Progenitor cell of endocrine pancreas (in vitro differentiated cells): ENCODE measurements at regions not wholly inside any gene's neighbourhood (a gene's known extent, or its start where the extent isn't known, plus 50 kb on each side); places are given as distances from the start of the nearest gene placed in this dataset.

Source experiments
- DNase-seq: peaks from one replicate; pipeline ENCODE4 v3.0.0; 2021; ENCODE audit warnings: low spot score; ENCODE audit not compliant: unreplicated experiment
- H3K27ac Mint-ChIP-seq: 2 replicates; pipeline ENCODE4 v1.8.0; 2021; ENCODE audit warnings: mild to moderate bottlenecking, moderate library complexity, mixed read lengths
- H3K27me3 Mint-ChIP-seq: 2 replicates; pipeline ENCODE4 v1.8.0; 2021; ENCODE audit warnings: mixed read lengths
- H3K36me3 Mint-ChIP-seq: 2 replicates; pipeline ENCODE4 v1.8.0; 2022; ENCODE audit warnings: mixed read lengths; ENCODE audit not compliant: insufficient read depth
- H3K4me1 Mint-ChIP-seq: 2 replicates; pipeline ENCODE4 v1.8.0; 2021; ENCODE audit warnings: low read depth, mixed read lengths
- H3K4me3 Mint-ChIP-seq: 2 replicates; pipeline ENCODE4 v1.8.0; 2021; ENCODE audit warnings: low read depth, mild to moderate bottlenecking, moderate library complexity, mixed read lengths
- H3K9me3 Mint-ChIP-seq: 2 replicates; pipeline ENCODE4 v1.8.0; 2021; ENCODE audit warnings: low read depth, mixed read lengths
- TF ChIP-seq, protein P1 (sequence below): fragments of 200-600 bp; sonication (generic); IDR thresholded peaks from one replicate; pipeline ENCODE4 v1.5.0; 2021; ENCODE audit warnings: antibody characterized with exemption, mild to moderate bottlenecking; ENCODE audit not compliant: unreplicated experiment

DNA sequence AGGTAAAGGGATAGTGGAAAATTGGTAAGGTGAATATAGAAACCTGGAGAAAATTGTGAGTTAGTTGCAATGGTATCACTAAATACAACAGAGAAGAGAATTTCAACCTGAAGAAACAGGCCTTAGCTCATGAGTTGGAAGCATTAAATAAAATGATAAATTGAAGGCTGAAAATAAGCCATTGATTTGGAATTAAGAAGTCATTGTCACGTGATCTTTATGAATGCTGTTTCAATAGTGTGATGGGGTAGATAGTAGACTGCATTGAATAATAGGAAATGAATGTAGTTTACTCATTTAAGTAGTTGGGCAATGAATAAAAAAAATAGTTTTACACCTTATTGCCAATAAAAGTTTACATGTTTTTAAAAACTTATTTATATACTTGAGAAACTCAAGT is 88.5 kb upstream of the ADGRB3 start:
- H3K36me3 Mint-ChIP-seq, result no peaks in the 10 kb centered on the region
- no peak overlapping the region for H3K4me3 Mint-ChIP-seq
- DNase-seq, result no peak
- H3K4me1 Mint-ChIP-seq, result no peaks in the 10 kb centered on the region
- H3K27ac Mint-ChIP-seq, result no peak overlapping the region
- H3K27me3 Mint-ChIP-seq, result no peaks in the 10 kb centered on the region
- peaks cover 9% of the 10 kb centered on the region for H3K9me3 Mint-ChIP-seq
- TF ChIP-seq, protein P1, sequence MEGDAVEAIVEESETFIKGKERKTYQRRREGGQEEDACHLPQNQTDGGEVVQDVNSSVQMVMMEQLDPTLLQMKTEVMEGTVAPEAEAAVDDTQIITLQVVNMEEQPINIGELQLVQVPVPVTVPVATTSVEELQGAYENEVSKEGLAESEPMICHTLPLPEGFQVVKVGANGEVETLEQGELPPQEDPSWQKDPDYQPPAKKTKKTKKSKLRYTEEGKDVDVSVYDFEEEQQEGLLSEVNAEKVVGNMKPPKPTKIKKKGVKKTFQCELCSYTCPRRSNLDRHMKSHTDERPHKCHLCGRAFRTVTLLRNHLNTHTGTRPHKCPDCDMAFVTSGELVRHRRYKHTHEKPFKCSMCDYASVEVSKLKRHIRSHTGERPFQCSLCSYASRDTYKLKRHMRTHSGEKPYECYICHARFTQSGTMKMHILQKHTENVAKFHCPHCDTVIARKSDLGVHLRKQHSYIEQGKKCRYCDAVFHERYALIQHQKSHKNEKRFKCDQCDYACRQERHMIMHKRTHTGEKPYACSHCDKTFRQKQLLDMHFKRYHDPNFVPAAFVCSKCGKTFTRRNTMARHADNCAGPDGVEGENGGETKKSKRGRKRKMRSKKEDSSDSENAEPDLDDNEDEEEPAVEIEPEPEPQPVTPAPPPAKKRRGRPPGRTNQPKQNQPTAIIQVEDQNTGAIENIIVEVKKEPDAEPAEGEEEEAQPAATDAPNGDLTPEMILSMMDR, result no peak

DNA sequence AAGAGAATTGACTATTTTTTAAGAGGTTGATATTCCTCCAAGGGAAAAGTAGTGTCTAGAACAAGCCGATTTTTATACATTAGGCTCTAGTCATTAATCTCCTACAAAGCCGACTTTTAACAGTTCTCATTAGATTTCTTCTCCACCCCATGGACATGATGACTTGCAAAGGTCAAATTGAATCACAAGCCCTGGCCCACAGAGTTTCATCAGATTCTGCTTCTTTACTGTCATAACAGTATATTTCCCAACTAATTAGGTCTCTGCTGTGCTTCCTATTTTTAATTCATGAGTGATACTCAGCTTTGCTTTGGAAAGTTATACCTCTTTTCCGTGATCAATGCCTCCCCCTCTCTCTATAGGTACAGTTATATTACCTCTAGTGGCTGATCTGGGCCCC is 90.6 kb upstream of the ADGRB3 start:
- Mint-ChIP-seq H3K36me3 (no peaks in the 10 kb centered on the region), H3K27ac (no peak overlapping the region), H3K9me3 (peaks cover 9% of the 10 kb centered on the region), H3K4me3 (no peak overlapping the region), H3K27me3 (no peaks in the 10 kb centered on the region), H3K4me1 (no peaks in the 10 kb centered on the region)
- TF ChIP-seq, protein P1, result no peak
- no peak for DNase-seq

DNA sequence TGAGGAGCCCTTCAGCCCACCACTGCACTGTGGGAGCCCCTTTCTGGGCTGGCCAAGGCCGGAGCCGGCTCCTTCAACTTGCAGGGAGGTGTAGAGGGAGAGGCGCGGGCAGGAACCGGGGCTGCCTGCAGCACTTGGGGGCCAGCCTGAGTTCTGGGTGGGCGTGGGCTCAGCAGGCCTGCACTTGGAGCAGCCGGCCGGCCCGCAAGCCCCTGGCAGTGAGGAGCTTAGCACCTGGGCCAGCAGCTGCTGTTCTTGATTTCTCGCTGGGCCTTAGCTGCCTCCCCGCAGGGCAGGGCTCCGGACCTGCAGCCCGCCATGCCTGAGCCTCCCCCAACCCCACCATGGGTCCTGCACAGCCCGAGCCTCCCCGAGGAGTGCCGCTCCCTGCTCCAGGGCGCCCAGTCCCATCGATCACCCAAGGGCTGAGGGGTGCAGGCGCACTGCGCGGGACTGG is 101.7 kb upstream of the ADGRB3 start:
- Mint-ChIP-seq H3K36me3 (no peaks in the 10 kb centered on the region), H3K27me3 (no peaks in the 10 kb centered on the region), H3K9me3 (peaks cover 10% of the 10 kb centered on the region), H3K27ac (no peak overlapping the region), H3K4me1 (no peaks in the 10 kb centered on the region), H3K4me3 (no peak overlapping the region)
- no peak for DNase-seq
- TF ChIP-seq, protein P1, result no peak

DNA sequence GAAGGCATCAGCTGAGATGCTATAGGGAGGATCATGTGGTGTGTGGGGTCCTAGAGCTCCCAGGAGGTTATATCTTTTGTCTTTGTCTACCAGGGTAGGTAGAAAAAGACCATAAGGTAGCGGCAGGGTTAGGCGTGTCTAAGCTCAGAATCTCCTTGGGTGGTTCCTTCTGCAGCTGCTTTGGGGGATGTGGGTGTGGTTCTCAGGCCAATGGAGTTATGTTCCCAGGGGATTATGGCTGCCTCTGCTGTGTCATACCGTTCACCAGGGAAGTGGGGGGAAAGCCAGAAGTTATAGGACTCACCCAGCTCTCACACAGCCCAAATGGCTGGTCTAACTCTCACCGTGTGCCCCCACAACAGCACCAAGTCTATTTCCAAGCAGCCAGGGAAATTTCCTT is 107.4 kb upstream of the ADGRB3 start:
- TF ChIP-seq, protein P1, result no peak
- Mint-ChIP-seq H3K4me1 (no peaks in the 10 kb centered on the region), H3K27ac (no peak overlapping the region), H3K4me3 (no peak overlapping the region), H3K36me3 (no peaks in the 10 kb centered on the region), H3K27me3 (no peaks in the 10 kb centered on the region), H3K9me3 (peaks cover 11% of the 10 kb centered on the region)
- DNase-seq, result no peak

DNA sequence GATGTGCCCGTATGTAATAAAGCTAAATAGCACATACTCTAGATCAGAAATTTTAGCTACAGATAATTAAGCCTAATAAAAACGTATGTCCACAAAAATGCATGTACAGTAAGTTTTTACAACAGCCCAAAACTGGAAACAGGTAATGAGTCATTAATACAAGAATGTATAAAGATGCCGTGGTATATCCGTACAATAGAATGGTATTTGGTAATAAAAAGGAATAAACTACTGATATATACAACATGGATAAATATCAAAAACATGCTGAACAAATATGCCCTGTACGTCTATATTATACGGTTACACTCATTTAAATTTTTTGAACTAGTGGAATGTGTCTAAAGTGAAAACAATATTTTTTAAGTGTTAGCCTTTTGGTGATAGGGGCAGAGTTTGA is 128.2 kb upstream of the ADGRB3 start:
- DNase-seq, result no peak
- H3K27me3 Mint-ChIP-seq, result no peaks in the 10 kb centered on the region
- H3K9me3 Mint-ChIP-seq, result peaks cover 8% of the 10 kb centered on the region
- no peak overlapping the region for H3K27ac Mint-ChIP-seq
- H3K4me1 Mint-ChIP-seq, result no peaks in the 10 kb centered on the region
- H3K4me3 Mint-ChIP-seq, result no peak overlapping the region
- TF ChIP-seq, protein P1, result no peak
- H3K36me3 Mint-ChIP-seq, result no peaks in the 10 kb centered on the region
